Endodermal cell (in vitro differentiated cells): ENCODE measurements at regions not wholly inside any gene's neighbourhood (a gene's known extent, or its start where the extent isn't known, plus 50 kb on each side); places are given as distances from the start of the nearest gene placed in this dataset.

Source experiments
- DNase-seq: peaks from one replicate; pipeline ENCODE4 v3.0.0-alpha.2; 2017
- H3K27ac ChIP-seq: 2 replicates; pipeline ENCODE4 v1.5.1; 2013; ENCODE audit warnings: mild to moderate bottlenecking, low read depth, low read length, moderate library complexity
- H3K27me3 ChIP-seq: 2 replicates; pipeline ENCODE4 v1.6.1; 2013; ENCODE audit warnings: mild to moderate bottlenecking, low read length, moderate library complexity; ENCODE audit not compliant: insufficient read depth, control insufficient read depth, poor library complexity, severe bottlenecking
- H3K36me3 ChIP-seq: 2 replicates; pipeline ENCODE4 v1.7.0; 2013; ENCODE audit warnings: mild to moderate bottlenecking, low read length, moderate library complexity; ENCODE audit not compliant: control insufficient read depth, insufficient read depth
- H3K4me1 ChIP-seq: one replicate; pipeline ENCODE4 v1.7.0; 2013; ENCODE audit warnings: low read length; ENCODE audit not compliant: control insufficient read depth, insufficient read depth
- H3K4me3 ChIP-seq: 2 replicates; pipeline ENCODE4 v1.5.1; 2013; ENCODE audit warnings: mild to moderate bottlenecking, low read length, moderate library complexity
- H3K9ac ChIP-seq: 2 replicates; pipeline ENCODE4 v1.6.1; 2013; ENCODE audit warnings: mild to moderate bottlenecking, low read length, moderate library complexity; ENCODE audit not compliant: poor library complexity, severe bottlenecking; ENCODE audit errors: extremely low read depth
- H3K9me3 ChIP-seq: 2 replicates; pipeline ENCODE4 v1.6.1; 2013; ENCODE audit warnings: mild to moderate bottlenecking, low read length, moderate library complexity; ENCODE audit not compliant: control insufficient read depth
- H3K27ac Mint-ChIP-seq: 2 replicates; pipeline ENCODE4 v1.8.0; 2020; ENCODE audit warnings: mixed read lengths
- H3K27me3 Mint-ChIP-seq: 2 replicates; pipeline ENCODE4 v1.8.0; 2021; ENCODE audit warnings: mild to moderate bottlenecking, mixed read lengths; ENCODE audit not compliant: insufficient read depth
- H3K36me3 Mint-ChIP-seq: 2 replicates; pipeline ENCODE4 v1.8.0; 2020; ENCODE audit warnings: low read depth, mixed read lengths
- H3K4me1 Mint-ChIP-seq: 2 replicates; pipeline ENCODE4 v1.8.0; 2020; ENCODE audit warnings: mixed read lengths
- H3K4me3 Mint-ChIP-seq: 2 replicates; pipeline ENCODE4 v1.8.0; 2020; ENCODE audit warnings: mild to moderate bottlenecking, moderate library complexity, mixed read lengths
- H3K9me3 Mint-ChIP-seq: 2 replicates; pipeline ENCODE4 v1.8.0; 2020; ENCODE audit warnings: mild to moderate bottlenecking, mixed read lengths
- WGBS, 2 experiments: methylation state at CpG; one replicate each; pipeline versions ENCODE4 v1.1.5 to v1.1.7; 2013; ENCODE audit warnings: missing lambda C conversion rate in 2 of 2, mixed read lengths in 1 of 2; ENCODE audit not compliant: insufficient coverage in 1 of 2, insufficient read length in 1 of 2; 5-methylcytosine and 5-hydroxymethylcytosine counted together
- TF ChIP-seq, protein P1 (sequence below): fragments of 200-600 bp; sonication (generic); conservative IDR thresholded peaks from 2 replicates; pipeline ENCODE4 v1.5.0; 2021; ENCODE audit warnings: antibody characterized with exemption, mild to moderate bottlenecking

DNA sequence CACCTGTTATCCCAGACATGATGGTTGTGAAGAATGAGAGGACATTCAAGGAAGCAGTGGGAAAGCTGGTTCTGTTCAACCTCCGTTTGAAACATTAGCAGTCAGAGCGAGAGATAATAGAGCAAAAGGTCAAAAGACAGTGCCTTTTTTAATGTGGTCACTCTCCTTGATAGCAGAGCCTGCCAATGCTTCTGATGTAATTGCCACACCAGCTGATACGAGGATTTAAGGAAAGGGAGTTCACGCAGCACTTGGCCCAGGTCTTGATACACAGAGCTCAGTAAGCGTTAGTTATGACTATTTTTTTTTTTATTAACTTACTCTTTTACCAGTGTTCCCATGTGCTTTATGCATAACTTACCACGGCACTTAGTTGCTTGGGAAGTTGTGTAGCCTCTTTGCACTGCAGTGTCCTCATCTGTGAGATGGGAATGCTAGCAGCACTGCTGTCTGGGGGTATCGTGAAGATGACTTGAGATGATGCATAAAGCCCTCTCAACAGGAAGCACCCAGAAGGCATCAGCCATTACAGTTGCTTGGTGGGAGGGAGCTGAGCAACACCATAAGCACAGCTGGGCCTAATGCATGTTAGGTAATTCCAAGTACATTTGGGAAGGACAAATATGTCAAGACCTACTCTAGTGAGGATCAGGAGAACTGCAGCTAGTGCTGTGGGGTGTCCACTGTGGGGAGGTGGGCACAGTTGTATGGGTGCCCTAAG is 123.3 kb upstream of the RASGRP1 start:
- Histone ChIP-seq H3K9me3 (peaks cover 3% of the 10 kb centered on the region), H3K36me3 (no peaks in the 10 kb centered on the region), H3K27ac (no peak overlapping the region), H3K9ac (no peak overlapping the region), H3K4me3 (no peak overlapping the region), H3K27me3 (peaks cover 86% of the 10 kb centered on the region), H3K4me1 (peaks cover 4% of the 10 kb centered on the region)
- no peak overlapping the region for H3K27ac Mint-ChIP-seq
- peaks cover 18% of the 10 kb centered on the region for H3K4me1 Mint-ChIP-seq
- DNase-seq, result no peak
- 86 to 90% methylated on average over 5 to 7 of the region's 7 CpGs for WGBS, 2 experiments
- peaks cover 90% of the 10 kb centered on the region for H3K27me3 Mint-ChIP-seq
- H3K9me3 Mint-ChIP-seq, result no peaks in the 10 kb centered on the region
- no peaks in the 10 kb centered on the region for H3K36me3 Mint-ChIP-seq
- TF ChIP-seq, protein P1, sequence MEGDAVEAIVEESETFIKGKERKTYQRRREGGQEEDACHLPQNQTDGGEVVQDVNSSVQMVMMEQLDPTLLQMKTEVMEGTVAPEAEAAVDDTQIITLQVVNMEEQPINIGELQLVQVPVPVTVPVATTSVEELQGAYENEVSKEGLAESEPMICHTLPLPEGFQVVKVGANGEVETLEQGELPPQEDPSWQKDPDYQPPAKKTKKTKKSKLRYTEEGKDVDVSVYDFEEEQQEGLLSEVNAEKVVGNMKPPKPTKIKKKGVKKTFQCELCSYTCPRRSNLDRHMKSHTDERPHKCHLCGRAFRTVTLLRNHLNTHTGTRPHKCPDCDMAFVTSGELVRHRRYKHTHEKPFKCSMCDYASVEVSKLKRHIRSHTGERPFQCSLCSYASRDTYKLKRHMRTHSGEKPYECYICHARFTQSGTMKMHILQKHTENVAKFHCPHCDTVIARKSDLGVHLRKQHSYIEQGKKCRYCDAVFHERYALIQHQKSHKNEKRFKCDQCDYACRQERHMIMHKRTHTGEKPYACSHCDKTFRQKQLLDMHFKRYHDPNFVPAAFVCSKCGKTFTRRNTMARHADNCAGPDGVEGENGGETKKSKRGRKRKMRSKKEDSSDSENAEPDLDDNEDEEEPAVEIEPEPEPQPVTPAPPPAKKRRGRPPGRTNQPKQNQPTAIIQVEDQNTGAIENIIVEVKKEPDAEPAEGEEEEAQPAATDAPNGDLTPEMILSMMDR, result no peak
- H3K4me3 Mint-ChIP-seq, result no peak overlapping the region

GRCh38 chr15:38688761-38689160 is 124.1 kb upstream of the RASGRP1 start:
- 75 to 91% methylated on average over 1 of the region's 1 CpG for WGBS, 2 experiments
- no peak overlapping the region for H3K4me3 ChIP-seq

GRCh38 chr15:38689522-38689921 is 124.9 kb upstream of the RASGRP1 start:
- H3K9me3 ChIP-seq, result peaks cover 17% of the 10 kb centered on the region
- H3K4me1 ChIP-seq, result peaks cover 4% of the 10 kb centered on the region
- Mint-ChIP-seq H3K27ac (no peak overlapping the region), H3K4me3 (no peak overlapping the region), H3K4me1 (peaks cover 18% of the 10 kb centered on the region), H3K36me3 (no peaks in the 10 kb centered on the region), H3K9me3 (peaks cover 10% of the 10 kb centered on the region), H3K27me3 (peaks cover 97% of the 10 kb centered on the region)
- no peak overlapping the region for H3K9ac ChIP-seq
- TF ChIP-seq, protein P1, result no peak
- no peaks in the 10 kb centered on the region for H3K36me3 ChIP-seq
- no peak for DNase-seq
- 93 to 100% methylated on average over 1 to 2 of the region's 2 CpGs for WGBS, 2 experiments
- H3K4me3 ChIP-seq, result no peak overlapping the region
- H3K27ac ChIP-seq, result no peak overlapping the region
- H3K27me3 ChIP-seq, result peaks cover 100% of the 10 kb centered on the region

More at GRCh38 chr15:38688761-38689160, 124.1 kb upstream of the RASGRP1 start:
- DNase-seq, result no peak
- Mint-ChIP-seq H3K27me3 (peaks cover 97% of the 10 kb centered on the region), H3K4me3 (no peak overlapping the region), H3K4me1 (peaks cover 18% of the 10 kb centered on the region), H3K9me3 (peaks cover 3% of the 10 kb centered on the region), H3K36me3 (no peaks in the 10 kb centered on the region), H3K27ac (no peak overlapping the region)
- H3K9ac ChIP-seq, result no peak overlapping the region
- peaks cover 4% of the 10 kb centered on the region for H3K4me1 ChIP-seq
- H3K27me3 ChIP-seq, result peaks cover 95% of the 10 kb centered on the region
- no peak overlapping the region for H3K27ac ChIP-seq
- TF ChIP-seq, protein P1, result no peak
- peaks cover 11% of the 10 kb centered on the region for H3K9me3 ChIP-seq
- no peaks in the 10 kb centered on the region for H3K36me3 ChIP-seq
